Suprapubic skin (tissue), 4 donors: ENCODE measurements at regions not wholly inside any gene's neighbourhood (a gene's known extent, or its start where the extent isn't known, plus 50 kb on each side); places are given as distances from the start of the nearest gene placed in this dataset.

Source experiments
- EP300 ChIP-seq: sonication (generic); formaldehyde crosslinking; IDR thresholded peaks from one replicate; pipeline ENCODE4 v1.6.1; 2017; ENCODE audit warnings: antibody characterized with exemption
- POLR2A ChIP-seq, 2 donors: fragments of 450-650 bp; IDR thresholded peaks; one replicate each; pipeline ENCODE4 v1.6.1; 2017; ENCODE audit warnings: antibody characterized with exemption in 2 of 2, mild to moderate bottlenecking in 2 of 2, moderate library complexity in 2 of 2
- POLR2AphosphoS5 ChIP-seq, 3 donors: sonication (generic); formaldehyde crosslinking; IDR thresholded peaks; one replicate each; pipeline ENCODE4 v1.6.1; 2017; ENCODE audit warnings: antibody characterized with exemption in 3 of 3
- TF ChIP-seq, protein P1 (sequence below), 2 donors: fragments of 200-600 bp in 1 of 2; fragments of 450-650 bp in 1 of 2; sonication (generic) in 1 of 2; IDR thresholded peaks; one replicate each; pipeline ENCODE4 v1.5.1; 2016 to 2019; ENCODE audit warnings: antibody characterized with exemption in 2 of 2, mild to moderate bottlenecking in 1 of 2, moderate library complexity in 1 of 2

GRCh38 chrX:45935408-45935807 is 609.8 kb downstream of the ZNF674 start:
- TF ChIP-seq, protein P1, sequence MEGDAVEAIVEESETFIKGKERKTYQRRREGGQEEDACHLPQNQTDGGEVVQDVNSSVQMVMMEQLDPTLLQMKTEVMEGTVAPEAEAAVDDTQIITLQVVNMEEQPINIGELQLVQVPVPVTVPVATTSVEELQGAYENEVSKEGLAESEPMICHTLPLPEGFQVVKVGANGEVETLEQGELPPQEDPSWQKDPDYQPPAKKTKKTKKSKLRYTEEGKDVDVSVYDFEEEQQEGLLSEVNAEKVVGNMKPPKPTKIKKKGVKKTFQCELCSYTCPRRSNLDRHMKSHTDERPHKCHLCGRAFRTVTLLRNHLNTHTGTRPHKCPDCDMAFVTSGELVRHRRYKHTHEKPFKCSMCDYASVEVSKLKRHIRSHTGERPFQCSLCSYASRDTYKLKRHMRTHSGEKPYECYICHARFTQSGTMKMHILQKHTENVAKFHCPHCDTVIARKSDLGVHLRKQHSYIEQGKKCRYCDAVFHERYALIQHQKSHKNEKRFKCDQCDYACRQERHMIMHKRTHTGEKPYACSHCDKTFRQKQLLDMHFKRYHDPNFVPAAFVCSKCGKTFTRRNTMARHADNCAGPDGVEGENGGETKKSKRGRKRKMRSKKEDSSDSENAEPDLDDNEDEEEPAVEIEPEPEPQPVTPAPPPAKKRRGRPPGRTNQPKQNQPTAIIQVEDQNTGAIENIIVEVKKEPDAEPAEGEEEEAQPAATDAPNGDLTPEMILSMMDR (IDR thresholded peaks at IDR 0.05) = no peak
- TF ChIP-seq EP300 (no peak), POLR2A (IDR thresholded peaks at IDR 0.05) (no peak), POLR2AphosphoS5 (IDR thresholded peaks at IDR 0.05) (no peak)
